Trophoblast cell (in vitro differentiated cells and primary cell): ENCODE measurements at regions not wholly inside any gene's neighbourhood (a gene's known extent, or its start where the extent isn't known, plus 50 kb on each side); places are given as distances from the start of the nearest gene placed in this dataset.

Experiments
- DNase-seq, 2 donors: peaks; one replicate each; pipeline ENCODE4 v3.0.0-alpha.2; 2016
- H2AFZ ChIP-seq: 2 replicates; pipeline ENCODE4 v1.6.1; 2013; ENCODE audit warnings: low read length, moderate library complexity, mild to moderate bottlenecking; ENCODE audit not compliant: insufficient read depth, poor library complexity
- H2AK5ac ChIP-seq: 2 replicates; pipeline ENCODE4 v1.6.1; 2013; ENCODE audit warnings: mild to moderate bottlenecking, low read length
- H2BK120ac ChIP-seq: 2 replicates; pipeline ENCODE4 v1.6.1; 2013; ENCODE audit warnings: low read length, mild to moderate bottlenecking, moderate library complexity; ENCODE audit not compliant: insufficient read depth, poor library complexity
- H2BK12ac ChIP-seq: 2 replicates; pipeline ENCODE4 v1.6.1; 2013; ENCODE audit warnings: mild to moderate bottlenecking, low read length, moderate library complexity
- H2BK5ac ChIP-seq: 2 replicates; pipeline ENCODE4 v1.6.1; 2013; ENCODE audit warnings: low read length, low read depth, moderate library complexity, mild to moderate bottlenecking; ENCODE audit not compliant: poor library complexity
- H3K14ac ChIP-seq: 2 replicates; pipeline ENCODE4 v1.6.1; 2013; ENCODE audit warnings: mild to moderate bottlenecking, low read length
- H3K18ac ChIP-seq: 2 replicates; pipeline ENCODE4 v1.6.1; 2013; ENCODE audit warnings: mild to moderate bottlenecking, low read length
- H3K23ac ChIP-seq: 2 replicates; pipeline ENCODE4 v1.6.1; 2013; ENCODE audit warnings: low read length
- H3K27ac ChIP-seq: 2 replicates; pipeline ENCODE4 v1.5.1; 2013; ENCODE audit warnings: low read depth, mild to moderate bottlenecking, inconsistent platforms, low read length, moderate library complexity
- H3K27me3 ChIP-seq: 2 replicates; pipeline ENCODE4 v1.6.1; 2013; ENCODE audit warnings: inconsistent platforms, mild to moderate bottlenecking, low read length, moderate library complexity; ENCODE audit not compliant: insufficient read depth
- H3K36me3 ChIP-seq, 2 experiments: 1 replicate in 1 of 2; 2 replicates in 1 of 2; pipeline ENCODE4 v1.6.1; 2013; ENCODE audit warnings: low read length in 2 of 2, mild to moderate bottlenecking in 2 of 2, moderate library complexity in 1 of 2; ENCODE audit not compliant: insufficient read depth in 2 of 2, control insufficient read depth in 1 of 2
- H3K4ac ChIP-seq: 2 replicates; pipeline ENCODE4 v1.6.1; 2013; ENCODE audit warnings: low read depth, mild to moderate bottlenecking, low read length, moderate library complexity
- H3K4me1 ChIP-seq, 2 experiments: 1 replicate in 1 of 2; 2 replicates in 1 of 2; pipeline ENCODE4 v1.6.1; 2013; ENCODE audit warnings: low read length in 2 of 2, mild to moderate bottlenecking in 2 of 2, moderate library complexity in 1 of 2; ENCODE audit not compliant: insufficient read depth in 2 of 2, control insufficient read depth in 1 of 2
- H3K4me2 ChIP-seq: 2 replicates; pipeline ENCODE4 v1.6.1; 2013; ENCODE audit warnings: inconsistent platforms, mild to moderate bottlenecking, low read length, moderate library complexity
- H3K4me3 ChIP-seq: 2 replicates; pipeline ENCODE4 v1.5.1; 2013; ENCODE audit warnings: mild to moderate bottlenecking, low read depth, low read length, inconsistent platforms
- H3K79me1 ChIP-seq: one replicate; pipeline ENCODE4 v1.6.1; 2013; ENCODE audit warnings: low read length
- H3K79me2 ChIP-seq: 2 replicates; pipeline ENCODE4 v1.6.1; 2013; ENCODE audit warnings: low read length, mild to moderate bottlenecking; ENCODE audit not compliant: control insufficient read depth, insufficient read depth, poor library complexity
- H3K9ac ChIP-seq: 2 replicates; pipeline ENCODE4 v1.6.1; 2013; ENCODE audit warnings: mild to moderate bottlenecking, low read length
- H3K9me3 ChIP-seq: 2 replicates; pipeline ENCODE4 v1.6.1; 2013; ENCODE audit warnings: low read depth, mild to moderate bottlenecking, control low read depth, inconsistent platforms, low read length; ENCODE audit not compliant: insufficient read depth
- H4K12ac ChIP-seq: 2 replicates; pipeline ENCODE4 v1.6.1; 2013; ENCODE audit warnings: low read depth, mild to moderate bottlenecking, low read length, moderate library complexity
- H4K8ac ChIP-seq: 2 replicates; pipeline ENCODE4 v1.6.1; 2013; ENCODE audit warnings: low read depth, mild to moderate bottlenecking, low read length, moderate library complexity
- H4K91ac ChIP-seq: one replicate; pipeline ENCODE4 v1.6.1; 2013; ENCODE audit warnings: low read depth, mild to moderate bottlenecking, low read length, moderate library complexity
- WGBS: extraction: QIAGEN DNeasy Blood & Tissue Kit; methylation state at CpG from one replicate; pipeline ENCODE4 v1.1.7; 2013; ENCODE audit warnings: missing lambda C conversion rate; ENCODE audit not compliant: insufficient read length, insufficient coverage; ENCODE audit errors: extremely low coverage; 5-methylcytosine and 5-hydroxymethylcytosine counted together

DNA sequence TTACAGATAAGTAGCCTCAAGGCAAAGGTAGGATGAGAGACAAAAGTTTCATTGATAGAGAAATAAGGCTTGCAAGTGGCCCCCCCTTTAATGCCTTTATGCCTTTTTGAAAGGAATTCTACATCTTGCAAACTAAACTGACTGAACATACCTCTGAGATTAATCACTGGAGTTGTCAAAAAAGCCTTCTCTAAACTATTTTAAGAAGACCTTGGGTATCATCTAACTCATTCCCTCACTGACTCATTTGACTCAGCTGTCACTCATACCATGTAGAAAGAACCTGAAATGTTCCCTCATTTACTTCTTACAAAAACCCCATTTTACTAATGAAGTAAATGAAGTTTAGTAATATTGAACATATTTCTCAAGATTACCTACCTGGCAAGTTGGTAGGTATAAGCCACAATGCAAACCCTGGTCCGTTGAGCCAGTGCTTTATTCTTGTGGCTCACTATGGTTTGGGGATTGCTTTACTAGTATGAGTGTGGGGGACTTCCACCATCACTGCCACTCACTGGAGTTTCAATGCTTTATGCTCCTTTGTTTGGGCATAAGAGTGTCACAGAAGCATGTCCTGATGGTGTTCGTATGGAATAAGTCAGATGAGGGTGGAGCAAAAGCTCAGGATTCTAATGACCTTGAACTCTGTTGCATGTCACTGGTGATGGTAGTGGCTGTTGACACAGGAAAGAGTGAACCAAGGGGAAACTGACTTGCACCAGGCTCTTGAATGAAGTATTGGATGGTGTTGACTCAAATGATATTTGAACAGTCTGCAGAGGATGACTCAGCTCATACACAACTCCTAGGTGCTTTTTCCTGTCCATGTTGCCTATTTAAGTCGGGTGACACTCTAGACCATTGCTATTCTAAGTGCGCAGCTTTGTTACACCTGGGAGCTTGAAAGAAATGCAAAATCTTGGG is 305.5 kb upstream of the EMCN start:
- Histone ChIP-seq H4K91ac (no peak overlapping the region), H3K23ac (no peak overlapping the region), H3K9ac (no peak overlapping the region), H3K4ac (no peak overlapping the region), H4K8ac (no peak overlapping the region), H3K36me3 (no peaks in the 10 kb centered on the region), H2BK12ac (no peak overlapping the region), H3K4me1 (no peaks in the 10 kb centered on the region), H4K12ac (no peak overlapping the region), H3K79me2 (no peaks in the 10 kb centered on the region), H2AK5ac (no peak overlapping the region), H3K27ac (no peak overlapping the region), H2AFZ (no peak overlapping the region), H2BK5ac (no peak overlapping the region), H3K4me3 (no peak overlapping the region), H3K9me3 (no peaks in the 10 kb centered on the region), H3K18ac (no peak overlapping the region), H3K79me1 (no peaks in the 10 kb centered on the region), H3K14ac (no peak overlapping the region), H2BK120ac (no peak overlapping the region), H3K4me2 (no peak overlapping the region), H3K27me3 (no peaks in the 10 kb centered on the region)
- no CpG with 5 or more reads among the region's 4 CpGs for WGBS
- peak in 1 of 2 donors; percentile 31 for DNase-seq

DNA sequence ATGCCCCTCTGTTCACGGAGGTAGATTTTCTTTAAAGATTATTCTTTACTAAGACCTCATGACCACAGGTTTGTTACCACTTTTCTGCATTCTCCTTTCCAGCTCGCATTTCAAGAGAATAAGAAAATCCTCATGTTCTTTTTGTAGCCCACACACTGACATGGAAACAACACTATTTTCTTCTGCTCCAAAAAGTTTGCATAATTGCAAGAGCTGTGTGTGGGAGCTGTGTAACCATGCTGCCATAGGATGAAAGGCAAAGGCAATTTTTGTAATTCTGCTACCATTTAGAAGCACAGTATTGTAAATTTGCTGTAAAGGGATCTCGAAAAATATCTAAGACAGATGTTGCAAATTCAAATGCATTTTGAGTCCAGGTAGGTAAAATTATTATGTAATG is 302.4 kb upstream of the EMCN start:
- Histone ChIP-seq H4K12ac (no peak overlapping the region), H3K9me3 (no peaks in the 10 kb centered on the region), H2AFZ (no peak overlapping the region), H4K91ac (no peak overlapping the region), H3K36me3 (no peaks in the 10 kb centered on the region), H3K4ac (no peak overlapping the region), H3K9ac (no peak overlapping the region), H3K79me1 (no peaks in the 10 kb centered on the region), H3K4me1 (no peaks in the 10 kb centered on the region), H3K4me3 (no peak overlapping the region), H2BK5ac (no peak overlapping the region), H3K27ac (no peak overlapping the region), H2BK12ac (no peak overlapping the region), H3K79me2 (no peaks in the 10 kb centered on the region), H2AK5ac (no peak overlapping the region), H3K23ac (no peak overlapping the region), H4K8ac (no peak overlapping the region), H3K18ac (no peak overlapping the region), H3K27me3 (no peaks in the 10 kb centered on the region), H2BK120ac (no peak overlapping the region), H3K14ac (no peak overlapping the region), H3K4me2 (no peak overlapping the region)
- DNase-seq, result no peak
- no CpG with 5 or more reads among the region's 3 CpGs for WGBS

DNA sequence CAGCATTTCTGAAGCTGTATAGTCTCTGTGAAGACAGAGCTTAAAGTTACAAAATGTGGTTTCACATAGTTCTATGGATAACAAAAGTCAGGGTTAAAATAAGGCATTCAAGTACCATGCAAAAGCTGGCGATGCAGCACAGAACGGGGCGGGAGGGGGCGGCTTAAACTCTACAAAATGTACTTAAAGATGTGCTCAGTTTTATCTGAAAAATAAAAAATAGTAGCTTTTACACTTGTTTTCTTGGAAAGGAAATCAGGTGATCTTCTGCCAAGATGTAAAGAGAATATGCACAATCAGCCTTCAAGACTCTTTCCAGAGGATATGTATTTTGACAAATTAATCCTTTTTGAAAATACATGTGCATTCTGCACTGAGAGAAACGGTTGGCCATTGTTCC is 301.7 kb upstream of the EMCN start:
- Histone ChIP-seq H2BK120ac (no peak overlapping the region), H3K79me2 (no peaks in the 10 kb centered on the region), H2AK5ac (no peak overlapping the region), H3K79me1 (no peaks in the 10 kb centered on the region), H3K36me3 (no peaks in the 10 kb centered on the region), H3K9ac (no peak overlapping the region), H3K4me3 (no peak overlapping the region), H3K27me3 (no peaks in the 10 kb centered on the region), H4K8ac (no peak overlapping the region), H2AFZ (no peak overlapping the region), H2BK12ac (no peak overlapping the region), H3K23ac (no peak overlapping the region), H3K18ac (no peak overlapping the region), H2BK5ac (no peak overlapping the region), H3K14ac (no peak overlapping the region), H3K9me3 (no peaks in the 10 kb centered on the region), H3K4ac (no peak overlapping the region), H3K4me1 (no peaks in the 10 kb centered on the region), H3K27ac (no peak overlapping the region), H4K12ac (no peak overlapping the region), H4K91ac (no peak overlapping the region), H3K4me2 (no peak overlapping the region)
- DNase-seq, result no peak
- no CpG with 5 or more reads among the region's 5 CpGs for WGBS

DNA sequence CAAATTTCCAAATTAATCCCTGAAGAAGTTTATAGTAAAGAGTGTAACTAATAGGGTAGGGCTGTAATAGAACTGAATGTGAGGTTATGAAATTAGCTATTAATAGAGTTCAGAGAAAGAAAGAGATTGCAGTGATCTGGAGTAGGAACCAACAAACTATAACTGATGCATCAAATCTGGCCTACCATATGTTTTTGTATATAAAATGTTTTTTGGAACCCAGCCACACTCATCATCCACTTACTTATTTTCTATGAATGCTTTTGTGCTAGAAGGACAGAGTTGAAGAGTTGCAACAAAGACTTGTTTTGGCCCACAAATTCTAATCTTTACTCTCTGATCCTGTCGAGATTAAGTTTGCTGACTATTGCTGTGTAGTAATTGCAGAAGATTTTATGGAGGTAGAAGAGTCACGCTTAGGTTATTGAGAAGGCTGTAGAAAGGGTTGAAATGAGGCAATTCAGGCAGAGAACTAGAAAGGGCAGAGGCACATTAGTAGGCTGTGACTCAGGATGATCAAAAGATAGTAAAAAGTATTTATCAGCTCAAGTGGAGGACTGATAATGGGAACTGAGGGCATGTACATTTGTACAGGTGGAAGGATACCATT is 298.7 kb upstream of the EMCN start:
- Histone ChIP-seq H3K9me3 (no peaks in the 10 kb centered on the region), H4K8ac (no peak overlapping the region), H2BK12ac (no peak overlapping the region), H3K36me3 (no peaks in the 10 kb centered on the region), H3K4me1 (no peaks in the 10 kb centered on the region), H2AFZ (no peak overlapping the region), H3K14ac (no peak overlapping the region), H3K9ac (no peak overlapping the region), H3K4me3 (no peak overlapping the region), H3K18ac (no peak overlapping the region), H2BK120ac (no peak overlapping the region), H3K4ac (no peak overlapping the region), H4K91ac (no peak overlapping the region), H3K4me2 (no peak overlapping the region), H3K27ac (no peak overlapping the region), H4K12ac (no peak overlapping the region), H3K79me2 (no peaks in the 10 kb centered on the region), H3K23ac (no peak overlapping the region), H2BK5ac (no peak overlapping the region), H3K79me1 (no peaks in the 10 kb centered on the region), H2AK5ac (no peak overlapping the region), H3K27me3 (no peaks in the 10 kb centered on the region)
- WGBS, result no CpG with 5 or more reads among the region's 2 CpGs
- peak; percentile 57 to 91 for DNase-seq
